NT2/D1 (cell line): ENCODE measurements at regions not wholly inside any gene's neighbourhood (a gene's known extent, or its start where the extent isn't known, plus 50 kb on each side); places are given as distances from the start of the nearest gene placed in this dataset.

Experiments used
- DNase-seq: peaks from one replicate; pipeline ENCODE4 v3.0.0-alpha.2; 2011; ENCODE audit warnings: low read depth, low spot score
- H3K27me3 ChIP-seq: 2 replicates; pipeline ENCODE4 v1.6.0; 2011; ENCODE audit warnings: mild to moderate bottlenecking; ENCODE audit not compliant: insufficient read length, insufficient read depth
- H3K36me3 ChIP-seq: 2 replicates; pipeline ENCODE4 v1.6.1; 2011; ENCODE audit warnings: mild to moderate bottlenecking, low read length, mixed read lengths; ENCODE audit not compliant: insufficient read depth, insufficient read length
- H3K4me1 ChIP-seq: 2 replicates; pipeline ENCODE4 v1.5.1; 2011; ENCODE audit not compliant: insufficient read depth, insufficient read length
- H3K4me3 ChIP-seq: 2 replicates; pipeline ENCODE4 v1.5.1; 2011; ENCODE audit warnings: low read depth; ENCODE audit not compliant: insufficient read length
- H3K9ac ChIP-seq: 2 replicates; pipeline ENCODE4 v1.6.0; 2011; ENCODE audit warnings: low read depth; ENCODE audit not compliant: insufficient read length
- H3K9me3 ChIP-seq: 2 replicates; pipeline ENCODE4 v1.5.1; 2011; ENCODE audit warnings: mild to moderate bottlenecking, low read length; ENCODE audit not compliant: insufficient read depth
- SUZ12 ChIP-seq: IDR thresholded peaks from 2 replicates; pipeline ENCODE4 v1.6.1; 2011; ENCODE audit not compliant: insufficient read length, insufficient read depth; ENCODE audit errors: extremely low read depth
- YY1 ChIP-seq: IDR thresholded peaks from 2 replicates; pipeline ENCODE4 v1.6.1; 2011; ENCODE audit not compliant: insufficient read length, insufficient read depth
- ZNF274 ChIP-seq: IDR thresholded peaks from 2 replicates; pipeline ENCODE4 v1.6.1; 2011; ENCODE audit warnings: mild to moderate bottlenecking, low read depth, low read length

GRCh38 chr1:101664726-101665125 is 332.0 kb downstream of the OLFM3 start:
- no peaks in the 10 kb centered on the region for H3K27me3 ChIP-seq
- no peaks in the 10 kb centered on the region for H3K4me1 ChIP-seq
- peaks cover 17% of the 10 kb centered on the region for H3K9me3 ChIP-seq
- DNase-seq, result no peak
- TF ChIP-seq SUZ12, result no peak
- no peak for TF ChIP-seq YY1
- TF ChIP-seq ZNF274, result no peak
- no peak overlapping the region for H3K4me3 ChIP-seq
- H3K36me3 ChIP-seq, result no peaks in the 10 kb centered on the region
- H3K9ac ChIP-seq, result no peak overlapping the region

DNA sequence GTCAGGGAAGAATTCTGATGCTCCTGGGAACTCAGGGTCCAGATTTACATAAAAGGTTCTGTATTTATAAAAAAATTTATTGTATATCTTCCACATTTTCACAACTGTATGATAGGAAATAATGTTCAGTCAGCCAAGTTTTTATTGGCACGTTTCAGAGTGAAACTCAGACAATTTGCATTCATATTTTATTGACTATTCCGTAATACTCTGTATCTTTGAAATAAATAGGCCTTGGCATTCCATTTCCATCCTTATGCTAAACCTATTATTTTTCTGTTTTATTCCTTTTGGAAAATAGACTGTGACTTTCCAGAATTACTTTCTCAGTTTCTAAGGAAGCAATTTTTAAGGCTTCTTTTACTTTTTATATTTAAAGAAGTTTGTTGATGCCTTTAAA is 329.0 kb downstream of the OLFM3 start:
- H3K9me3 ChIP-seq, result peaks cover 13% of the 10 kb centered on the region
- TF ChIP-seq YY1, result no peak
- TF ChIP-seq SUZ12, result no peak
- no peak for TF ChIP-seq ZNF274
- no peaks in the 10 kb centered on the region for H3K36me3 ChIP-seq
- no peaks in the 10 kb centered on the region for H3K4me1 ChIP-seq
- no peaks in the 10 kb centered on the region for H3K27me3 ChIP-seq
- H3K9ac ChIP-seq, result no peak overlapping the region
- DNase-seq, result no peak
- H3K4me3 ChIP-seq, result no peak overlapping the region

DNA sequence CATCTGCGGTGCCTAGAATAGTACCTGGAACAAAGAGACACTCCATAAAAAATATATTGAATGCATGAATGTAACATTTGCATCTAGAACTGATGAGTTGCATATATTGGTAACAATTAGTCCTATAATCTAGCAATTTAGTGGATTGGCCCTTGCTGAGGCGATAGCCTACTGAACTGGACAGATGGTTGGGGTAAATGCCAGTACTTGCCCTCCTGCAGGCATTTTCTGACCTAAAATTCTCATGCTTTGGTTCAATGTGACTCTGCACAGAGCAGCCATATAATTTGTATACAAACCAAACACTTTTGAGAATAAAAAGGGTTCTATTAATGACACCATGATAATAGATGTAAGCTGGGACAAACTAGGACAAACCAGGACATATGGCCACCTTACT is 313.6 kb downstream of the OLFM3 start:
- no peak for DNase-seq
- Histone ChIP-seq H3K9me3 (no peaks in the 10 kb centered on the region), H3K4me3 (no peak overlapping the region), H3K36me3 (no peaks in the 10 kb centered on the region), H3K27me3 (no peaks in the 10 kb centered on the region), H3K4me1 (no peaks in the 10 kb centered on the region), H3K9ac (no peak overlapping the region)
- no peak for TF ChIP-seq YY1
- TF ChIP-seq SUZ12, result no peak
- no peak for TF ChIP-seq ZNF274

DNA sequence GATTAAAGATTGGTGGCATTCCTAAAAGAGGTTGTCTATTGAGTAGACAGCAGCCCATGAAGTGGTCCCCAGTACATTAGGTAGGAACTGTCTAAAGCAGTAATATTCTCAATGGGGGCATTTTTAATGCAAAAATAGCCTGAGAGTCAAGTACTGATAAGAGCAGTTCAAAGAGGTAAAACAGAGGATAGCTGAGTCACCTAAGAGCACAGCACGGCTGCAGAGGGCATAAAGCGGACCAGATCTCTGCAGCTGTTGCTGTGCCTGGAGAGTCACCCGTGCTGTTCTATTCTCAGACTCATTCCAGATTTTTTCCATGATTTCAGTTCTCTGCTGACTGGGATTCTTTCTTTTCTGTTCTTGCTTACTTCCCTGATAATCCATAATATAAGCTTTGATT is 313.2 kb downstream of the OLFM3 start:
- H3K27me3 ChIP-seq, result no peaks in the 10 kb centered on the region
- TF ChIP-seq YY1 (no peak), SUZ12 (no peak), ZNF274 (no peak)
- DNase-seq, result no peak

DNA sequence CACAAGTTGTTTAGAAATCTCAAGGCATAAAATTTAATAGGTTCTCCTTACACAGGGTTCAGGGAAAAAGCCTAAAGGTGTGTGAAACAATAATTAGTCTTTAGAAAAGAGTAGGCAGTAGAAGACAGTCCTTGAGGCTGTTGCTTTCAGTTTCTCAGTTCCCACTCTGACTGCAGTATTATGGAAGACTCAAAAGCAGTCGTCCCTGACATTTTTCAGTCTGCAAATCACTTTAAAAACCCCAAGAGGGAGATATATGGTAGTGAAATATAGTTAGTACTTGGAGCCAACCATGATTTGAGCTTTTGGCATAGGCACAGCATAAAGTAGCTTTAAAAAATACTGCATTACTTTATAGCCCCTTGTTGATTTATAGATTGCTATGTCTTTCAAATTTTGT is 299.7 kb downstream of the OLFM3 start:
- H3K27me3 ChIP-seq, result no peaks in the 10 kb centered on the region
- no peak for DNase-seq
- H3K9me3 ChIP-seq, result no peaks in the 10 kb centered on the region
- no peak overlapping the region for H3K4me3 ChIP-seq
- H3K4me1 ChIP-seq, result no peaks in the 10 kb centered on the region
- no peaks in the 10 kb centered on the region for H3K36me3 ChIP-seq
- no peak overlapping the region for H3K9ac ChIP-seq
- TF ChIP-seq YY1 (no peak), SUZ12 (no peak), ZNF274 (no peak)

More for the DNA sequence above, 313.2 kb downstream of the OLFM3 start:
- no peak overlapping the region for H3K9ac ChIP-seq
- H3K36me3 ChIP-seq, result no peaks in the 10 kb centered on the region
- H3K4me3 ChIP-seq, result no peak overlapping the region
- H3K4me1 ChIP-seq, result no peaks in the 10 kb centered on the region
- no peaks in the 10 kb centered on the region for H3K9me3 ChIP-seq

GRCh38 chr1:101698681-101699080 is 298.0 kb downstream of the OLFM3 start:
- no peaks in the 10 kb centered on the region for H3K36me3 ChIP-seq
- DNase-seq, result no peak

GRCh38 chr1:101704895-101705294 is 291.8 kb downstream of the OLFM3 start:
- H3K36me3 ChIP-seq, result no peaks in the 10 kb centered on the region
- no peaks in the 10 kb centered on the region for H3K9me3 ChIP-seq
- TF ChIP-seq ZNF274, result no peak
- TF ChIP-seq YY1, result no peak
- no peak for TF ChIP-seq SUZ12
- peak; percentile 8 for DNase-seq
- H3K9ac ChIP-seq, result no peak overlapping the region
- H3K4me3 ChIP-seq, result no peak overlapping the region
- no peaks in the 10 kb centered on the region for H3K27me3 ChIP-seq
- H3K4me1 ChIP-seq, result no peaks in the 10 kb centered on the region

More at GRCh38 chr1:101698681-101699080, 298.0 kb downstream of the OLFM3 start:
- Histone ChIP-seq H3K9ac (no peak overlapping the region), H3K4me3 (no peak overlapping the region), H3K27me3 (no peaks in the 10 kb centered on the region), H3K9me3 (no peaks in the 10 kb centered on the region), H3K4me1 (no peaks in the 10 kb centered on the region)
- TF ChIP-seq ZNF274 (no peak), YY1 (no peak), SUZ12 (no peak)
